CD4-positive, alpha-beta T cell (primary cell): ENCODE measurements at regions not wholly inside any gene's neighbourhood (a gene's known extent, or its start where the extent isn't known, plus 50 kb on each side); places are given as distances from the start of the nearest gene placed in this dataset.

Experiments used
- ATAC-seq: fragments of 200-7000 bp; cut with Tn5 transposase; one replicate; pipeline ENCODE4 v1.10.0; 2022; ENCODE audit warnings: mild to moderate bottlenecking; ENCODE audit not compliant: poor library complexity
- CTCF ChIA-PET: fragments of 350-600 bp; sonication (Branson Sonifier 250); formaldehyde crosslinking; loops from one replicate; lab custom pipeline; 2021; ENCODE audit warnings: antibody characterized with exemption, inconsistent platforms; lab: Charles Lee
- POLR2A ChIA-PET: fragments of 350-600 bp; sonication (Branson Sonifier 250); formaldehyde crosslinking; loops from one replicate; lab custom pipeline; 2021; ENCODE audit warnings: antibody characterized with exemption, inconsistent platforms; lab: Charles Lee
- DNase-seq, 14 experiments: peaks; one replicate each; pipeline ENCODE4 v3.0.0-alpha.2; 2013 to 2020; ENCODE audit warnings: mixed read lengths in 2 of 14
- H3K27ac ChIP-seq, 2 donors: one replicate each; pipeline versions ENCODE4 v1.5.1 to v1.7.0; 2013; ENCODE audit warnings: low read length in 2 of 2, low read depth in 1 of 2, mild to moderate bottlenecking in 1 of 2
- H3K27me3 ChIP-seq, 2 experiments: 1 replicate in 1 of 2; 2 replicates in 1 of 2; pipeline versions ENCODE4 v1.6.1 to v1.7.0; 2013; ENCODE audit warnings: low read length in 2 of 2, control low read depth in 1 of 2, mild to moderate bottlenecking in 1 of 2, moderate library complexity in 1 of 2; ENCODE audit not compliant: insufficient read depth in 2 of 2, control insufficient read depth in 1 of 2
- H3K36me3 ChIP-seq: one replicate; pipeline ENCODE4 v1.6.1; 2013; ENCODE audit warnings: low read length, control low read depth; ENCODE audit not compliant: insufficient read depth
- H3K4me1 ChIP-seq: one replicate; pipeline ENCODE4 v1.6.1; 2013; ENCODE audit warnings: low read length, control low read depth; ENCODE audit not compliant: insufficient read depth
- H3K4me3 ChIP-seq: one replicate; pipeline ENCODE4 v1.5.1; 2013; ENCODE audit warnings: mild to moderate bottlenecking, low read length, moderate library complexity
- H3K9me3 ChIP-seq, 2 experiments: 1 replicate in 1 of 2; 2 replicates in 1 of 2; pipeline versions ENCODE4 v1.6.1 to v1.7.0; 2013; ENCODE audit warnings: low read length in 2 of 2, mild to moderate bottlenecking in 2 of 2, control low read depth in 1 of 2, moderate library complexity in 1 of 2; ENCODE audit not compliant: control insufficient read depth in 1 of 2, insufficient read depth in 1 of 2
- H3K27ac Mint-ChIP-seq: one replicate; pipeline ENCODE4 v1.8.0; 2020; ENCODE audit warnings: mixed read lengths
- H3K27me3 Mint-ChIP-seq: one replicate; pipeline ENCODE4 v1.8.0; 2021; ENCODE audit warnings: mixed read lengths
- H3K36me3 Mint-ChIP-seq: one replicate; pipeline ENCODE4 v1.8.0; 2021; ENCODE audit warnings: low read depth, mixed read lengths
- H3K4me1 Mint-ChIP-seq: one replicate; pipeline ENCODE4 v1.8.0; 2021; ENCODE audit warnings: low read depth, mixed read lengths
- H3K4me3 Mint-ChIP-seq: one replicate; pipeline ENCODE4 v1.8.0; 2020; ENCODE audit warnings: mild to moderate bottlenecking, mixed read lengths
- H3K9me3 Mint-ChIP-seq: one replicate; pipeline ENCODE4 v1.8.0; 2020; ENCODE audit warnings: mixed read lengths
- intact Hi-C, 2 experiments: fragments of 100-400 bp; cut with DNase I in 1 of 2; cut with micrococcal nuclease in 1 of 2; formaldehyde crosslinking; loops; one replicate each; pipeline versions ENCODE4 v1.15.1 to v1.9.0; 2023 to 2025; cut with DNase I, micrococcal nuclease
- TF ChIP-seq, protein P1 (sequence below): fragments of 200-600 bp; IDR thresholded peaks from one replicate; pipeline ENCODE4 v1.8.0; 2022; ENCODE audit warnings: antibody characterized with exemption, mild to moderate bottlenecking

DNA sequence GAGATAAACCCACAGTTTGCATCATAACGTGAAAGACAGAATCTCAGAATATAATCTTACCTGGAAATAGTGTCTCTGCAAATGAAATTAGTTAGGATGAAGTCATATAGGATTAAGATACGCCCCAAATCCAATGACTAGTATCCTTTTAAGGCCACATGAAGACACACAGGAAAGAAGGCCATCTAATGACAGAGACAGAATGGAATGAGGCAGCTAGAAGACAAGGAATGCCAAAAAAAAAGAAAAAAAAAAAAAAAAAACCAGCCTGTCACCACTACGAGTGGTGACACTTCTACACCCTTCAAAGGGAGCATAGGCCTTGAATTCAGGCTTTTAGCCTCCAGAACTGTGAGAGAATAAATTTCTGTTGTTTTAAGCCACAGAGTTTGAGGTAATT is 82.9 kb downstream of the HYCC1 start:
- no peak for ATAC-seq
- H3K9me3 ChIP-seq, result no peaks in the 10 kb centered on the region
- no peaks in the 10 kb centered on the region for H3K4me1 ChIP-seq
- no peaks in the 10 kb centered on the region for H3K36me3 ChIP-seq
- no peaks in the 10 kb centered on the region for H3K36me3 Mint-ChIP-seq
- no peak overlapping the region for H3K27ac ChIP-seq
- ChIA-PET POLR2A (no interaction called here), CTCF (no interaction called here)
- TF ChIP-seq, protein P1, sequence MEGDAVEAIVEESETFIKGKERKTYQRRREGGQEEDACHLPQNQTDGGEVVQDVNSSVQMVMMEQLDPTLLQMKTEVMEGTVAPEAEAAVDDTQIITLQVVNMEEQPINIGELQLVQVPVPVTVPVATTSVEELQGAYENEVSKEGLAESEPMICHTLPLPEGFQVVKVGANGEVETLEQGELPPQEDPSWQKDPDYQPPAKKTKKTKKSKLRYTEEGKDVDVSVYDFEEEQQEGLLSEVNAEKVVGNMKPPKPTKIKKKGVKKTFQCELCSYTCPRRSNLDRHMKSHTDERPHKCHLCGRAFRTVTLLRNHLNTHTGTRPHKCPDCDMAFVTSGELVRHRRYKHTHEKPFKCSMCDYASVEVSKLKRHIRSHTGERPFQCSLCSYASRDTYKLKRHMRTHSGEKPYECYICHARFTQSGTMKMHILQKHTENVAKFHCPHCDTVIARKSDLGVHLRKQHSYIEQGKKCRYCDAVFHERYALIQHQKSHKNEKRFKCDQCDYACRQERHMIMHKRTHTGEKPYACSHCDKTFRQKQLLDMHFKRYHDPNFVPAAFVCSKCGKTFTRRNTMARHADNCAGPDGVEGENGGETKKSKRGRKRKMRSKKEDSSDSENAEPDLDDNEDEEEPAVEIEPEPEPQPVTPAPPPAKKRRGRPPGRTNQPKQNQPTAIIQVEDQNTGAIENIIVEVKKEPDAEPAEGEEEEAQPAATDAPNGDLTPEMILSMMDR, result no peak
- DNase-seq, result no peak
- H3K9me3 Mint-ChIP-seq, result peaks cover 5% of the 10 kb centered on the region
- no peak overlapping the region for H3K4me3 Mint-ChIP-seq
- intact Hi-C loops, result no loop called here
- H3K27me3 ChIP-seq, result no peaks in the 10 kb centered on the region
- no peaks in the 10 kb centered on the region for H3K4me1 Mint-ChIP-seq
- H3K27ac Mint-ChIP-seq, result no peak overlapping the region
- no peak overlapping the region for H3K4me3 ChIP-seq
- no peaks in the 10 kb centered on the region for H3K27me3 Mint-ChIP-seq

DNA sequence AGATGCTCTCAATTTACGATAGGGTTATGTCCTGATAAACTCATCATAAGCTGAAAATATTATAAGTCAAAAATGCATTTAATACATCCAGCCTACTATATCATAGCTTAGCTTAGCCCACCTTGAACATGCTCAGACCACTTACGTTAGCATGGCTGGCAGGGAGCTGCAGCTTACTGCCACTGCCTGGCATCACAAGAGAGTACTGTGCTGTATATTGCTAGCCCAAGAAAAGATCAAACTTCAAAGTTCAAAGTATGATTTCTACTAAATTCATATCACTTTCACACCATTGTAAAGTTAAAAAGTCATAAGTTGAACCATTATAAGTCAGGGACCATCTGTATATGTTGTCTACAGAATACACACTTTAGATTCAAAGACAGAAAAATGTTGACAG is 91.6 kb downstream of the HYCC1 start:
- no peaks in the 10 kb centered on the region for H3K4me1 ChIP-seq
- CTCF ChIA-PET, result no interaction called here
- Mint-ChIP-seq H3K4me3 (no peak overlapping the region), H3K27me3 (no peaks in the 10 kb centered on the region), H3K4me1 (no peaks in the 10 kb centered on the region), H3K36me3 (no peaks in the 10 kb centered on the region), H3K9me3 (peaks cover 2% of the 10 kb centered on the region), H3K27ac (no peak overlapping the region)
- H3K4me3 ChIP-seq, result no peak overlapping the region
- no peaks in the 10 kb centered on the region for H3K36me3 ChIP-seq
- ATAC-seq (no peak), DNase-seq (no peak)
- H3K9me3 ChIP-seq, result peaks cover 0 to 3% of the 10 kb centered on the region in 2 experiments
- intact Hi-C loops, result no loop called here
- TF ChIP-seq, protein P1, result no peak
- H3K27me3 ChIP-seq, result no peaks in the 10 kb centered on the region
- POLR2A ChIA-PET, result no interaction called here
- no peak overlapping the region for H3K27ac ChIP-seq

DNA sequence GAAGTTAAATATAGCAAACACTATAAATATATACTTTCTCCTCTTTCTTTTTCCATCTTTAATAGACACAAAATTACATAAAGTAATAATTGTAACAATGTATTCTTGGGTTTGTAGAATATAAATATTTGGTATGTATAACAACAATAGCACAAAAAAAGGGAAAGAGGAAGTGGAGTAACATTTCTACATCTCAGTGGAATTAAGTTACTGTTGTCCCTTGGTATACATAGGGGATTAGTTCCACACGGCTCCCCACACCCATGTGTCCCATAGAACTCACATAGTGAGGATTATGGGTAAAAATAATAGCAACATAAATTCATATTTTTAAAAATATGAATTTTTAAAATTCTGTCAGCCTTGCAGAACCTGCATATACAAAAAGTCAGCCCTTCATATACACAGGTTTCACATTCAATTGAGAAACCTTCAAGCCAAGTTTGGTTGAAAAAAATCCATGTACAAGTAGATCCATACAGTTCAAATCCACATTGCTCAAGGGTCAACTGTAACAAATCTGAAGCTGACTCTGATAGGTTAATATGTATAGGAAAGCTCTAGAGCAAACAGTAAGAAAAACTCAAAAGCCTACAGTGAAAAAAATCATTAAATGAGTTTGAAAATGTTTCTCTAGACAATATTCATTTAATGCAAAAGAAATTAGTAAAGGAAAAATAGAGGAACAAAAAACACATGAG is 92.4 kb downstream of the HYCC1 start:
- Histone ChIP-seq H3K27me3 (no peaks in the 10 kb centered on the region), H3K9me3 (peaks cover 0 to 3% of the 10 kb centered on the region in 2 experiments), H3K4me3 (no peak overlapping the region), H3K27ac (no peak overlapping the region), H3K4me1 (no peaks in the 10 kb centered on the region), H3K36me3 (no peaks in the 10 kb centered on the region)
- Mint-ChIP-seq H3K4me1 (no peaks in the 10 kb centered on the region), H3K27ac (no peak overlapping the region), H3K27me3 (no peaks in the 10 kb centered on the region), H3K9me3 (peaks cover 2% of the 10 kb centered on the region), H3K36me3 (no peaks in the 10 kb centered on the region), H3K4me3 (no peak overlapping the region)
- no peak for ATAC-seq
- ChIA-PET CTCF (no interaction called here), POLR2A (no interaction called here)
- TF ChIP-seq, protein P1, result no peak
- intact Hi-C loops, result no loop called here
- DNase-seq, result no peak
